HG03108 (cell line): ENCODE measurements at regions not wholly inside any gene's neighbourhood (a gene's known extent, or its start where the extent isn't known, plus 50 kb on each side); places are given as distances from the start of the nearest gene placed in this dataset.

Experiments used
- ATAC-seq: cut with Tn5 transposase; IDR thresholded peaks from one replicate; pipeline ENCODE4 v1.9.1; 2021; ENCODE audit warnings: moderate library complexity; ENCODE audit not compliant: unreplicated experiment

- ATAC-seq: no peak
Observed at GRCh38 chr3:59451800-59452746, 402.2 kb upstream of the CFAP20DC start.

GRCh38 chr3:59450946-59451763, 401.3 kb upstream of the CFAP20DC start:
- peak; percentile 97 for ATAC-seq

DNA sequence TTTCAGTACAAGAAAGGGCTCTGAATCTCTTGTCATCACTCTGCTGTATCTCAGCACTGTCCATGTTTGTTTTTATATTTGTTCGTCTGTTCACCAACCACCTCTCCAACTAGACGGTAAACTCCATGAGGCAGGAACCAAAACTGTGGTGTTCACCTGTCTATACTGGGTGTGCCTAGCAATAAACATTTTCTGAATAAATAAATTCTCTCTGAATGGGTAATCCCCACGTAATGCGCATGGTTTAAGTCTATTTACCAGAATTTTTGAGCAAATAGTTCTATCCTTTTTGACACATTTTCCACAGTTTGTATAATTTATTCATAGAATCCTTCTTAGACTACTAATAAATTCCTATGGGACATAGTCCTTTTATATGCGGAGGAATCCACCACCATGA, 400.6 kb upstream of the CFAP20DC start:
- no peak for ATAC-seq

GRCh38 chr3:59446775-59447465, 397.1 kb upstream of the CFAP20DC start:
- ATAC-seq: no peak

DNA sequence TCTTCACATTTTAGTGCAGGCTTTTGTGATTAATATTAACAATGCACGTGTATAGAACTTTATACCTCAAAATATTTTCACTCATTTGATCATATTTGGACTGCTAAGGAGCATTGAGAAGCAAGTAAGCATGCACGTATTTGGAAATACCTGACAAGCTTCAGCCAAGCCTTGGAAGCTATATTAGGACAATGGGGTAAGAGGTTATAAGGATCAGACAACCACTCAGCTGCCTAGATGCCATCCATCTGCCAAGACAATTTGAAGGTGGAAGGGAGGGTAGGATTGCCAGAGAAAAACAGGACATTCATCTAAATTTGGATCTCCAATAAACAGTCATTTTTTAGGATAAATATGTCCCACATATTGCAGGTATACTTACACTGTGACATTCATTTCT, 394.9 kb upstream of the CFAP20DC start:
- ATAC-seq: no peak

- no peak for ATAC-seq
Observed at GRCh38 chr3:59444294-59444671, 394.5 kb upstream of the CFAP20DC start.

GRCh38 chr3:59443618-59444293, 393.9 kb upstream of the CFAP20DC start:
- ATAC-seq: no peak

- ATAC-seq: no peak
Observed at GRCh38 chr3:59442046-59442445, 392.2 kb upstream of the CFAP20DC start.

DNA sequence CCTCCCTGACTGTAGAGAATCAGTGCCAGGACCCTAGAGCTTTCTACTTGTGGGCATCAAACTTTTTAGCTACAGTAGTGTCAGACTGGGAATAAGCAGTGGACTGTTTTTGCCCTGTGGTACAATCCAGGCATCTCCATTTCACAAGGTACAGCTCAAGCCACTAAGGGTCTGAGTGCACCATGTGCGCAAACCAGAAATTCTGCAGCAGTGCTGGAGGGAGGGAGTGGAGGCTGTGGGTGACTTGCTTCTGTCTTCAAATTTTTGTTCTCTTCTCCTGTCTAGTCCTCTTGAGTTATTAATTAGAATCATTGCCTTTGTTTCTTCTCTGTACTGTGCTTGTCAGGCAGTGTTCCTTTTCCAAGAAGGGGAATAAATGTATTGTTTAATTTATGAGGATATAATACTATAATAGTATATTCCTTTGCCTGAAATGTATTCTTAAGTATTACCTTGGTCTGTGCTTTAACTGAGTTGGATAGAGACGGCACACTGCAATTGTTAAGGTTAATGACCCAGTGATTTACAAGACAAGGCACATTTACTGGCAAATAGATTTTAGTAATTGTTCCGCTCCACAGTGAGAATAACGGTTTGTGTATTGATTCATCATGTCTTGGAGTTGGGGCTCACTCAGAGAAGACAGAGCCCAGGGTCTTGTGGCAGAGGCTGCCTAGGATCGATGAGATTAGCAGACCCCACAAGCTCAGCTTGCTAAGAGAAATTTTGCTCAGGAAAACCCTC, 390.6 kb upstream of the CFAP20DC start:
- ATAC-seq: no peak

DNA sequence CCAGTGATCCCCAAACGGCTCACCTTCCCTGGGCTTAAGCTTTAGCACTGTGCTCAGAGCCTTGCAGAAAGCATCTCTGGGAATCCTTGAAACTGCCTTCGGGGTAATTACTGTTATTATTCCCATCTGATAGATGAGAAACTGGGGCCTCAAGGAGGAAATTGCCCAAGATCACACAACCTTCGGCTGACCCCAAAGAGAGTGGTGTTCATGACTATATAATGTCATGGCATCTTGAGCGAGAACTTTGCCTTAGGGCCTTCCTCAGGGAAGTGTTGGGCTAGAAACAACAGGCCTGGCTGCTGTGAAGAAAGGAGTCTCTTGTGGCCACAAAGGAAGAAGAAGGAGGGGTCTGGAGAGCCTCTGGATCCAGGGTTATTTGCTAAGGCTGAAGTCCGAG, 388.7 kb upstream of the CFAP20DC start:
- no peak for ATAC-seq

- no peak for ATAC-seq
Observed at GRCh38 chr3:59436164-59436958, 386.5 kb upstream of the CFAP20DC start.

- no peak for ATAC-seq
Observed at GRCh38 chr3:59433546-59433945, 383.7 kb upstream of the CFAP20DC start.

GRCh38 chr3:59432665-59433064, 382.8 kb upstream of the CFAP20DC start:
- ATAC-seq: no peak

GRCh38 chr3:59430341-59430740, 380.5 kb upstream of the CFAP20DC start:
- no peak for ATAC-seq

- no peak for ATAC-seq
Observed at GRCh38 chr3:59429198-59429597, 379.4 kb upstream of the CFAP20DC start.

- ATAC-seq: no peak
Observed at GRCh38 chr3:59426821-59427565, 377.2 kb upstream of the CFAP20DC start.

DNA sequence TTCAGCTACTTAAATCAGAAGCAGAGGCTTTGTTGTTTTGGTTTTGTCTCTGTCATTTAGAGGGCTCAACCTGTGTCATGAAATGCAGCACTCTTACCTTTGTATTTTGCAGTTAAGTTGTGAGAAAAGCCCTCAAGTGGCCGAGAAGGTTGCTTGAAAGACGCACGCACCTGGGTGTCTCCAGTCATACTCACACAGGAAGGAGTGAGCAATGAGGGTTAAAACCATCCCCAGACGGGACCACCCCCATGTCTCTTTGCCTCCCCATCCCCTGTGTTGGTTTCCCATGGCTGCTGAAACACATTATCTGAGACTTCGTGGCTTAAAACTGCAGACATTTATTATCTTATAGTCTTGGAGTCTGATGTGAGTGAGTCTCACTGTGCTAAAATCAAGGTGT, 376.1 kb upstream of the CFAP20DC start:
- ATAC-seq: no peak

GRCh38 chr3:59425371-59425770, 375.5 kb upstream of the CFAP20DC start:
- ATAC-seq: no peak
